CD8-positive, alpha-beta memory T cell (primary cell): ENCODE measurements at regions not wholly inside any gene's neighbourhood (a gene's known extent, or its start where the extent isn't known, plus 50 kb on each side); places are given as distances from the start of the nearest gene placed in this dataset.

Source experiments
- CTCF ChIA-PET: fragments of 350-600 bp; sonication (Branson Sonifier 250); formaldehyde crosslinking; loops from one replicate; lab custom pipeline; 2021; ENCODE audit warnings: antibody characterized with exemption; lab: Charles Lee
- POLR2A ChIA-PET: fragments of 350-600 bp; sonication (Branson Sonifier 250); formaldehyde crosslinking; loops from one replicate; lab custom pipeline; 2021; ENCODE audit warnings: antibody characterized with exemption; lab: Charles Lee
- DNase-seq, 5 donors: peaks; one replicate each; pipeline versions ENCODE4 v3.0.0 to v3.0.0-alpha.2; 2020 to 2022; ENCODE audit warnings: mixed read lengths in 1 of 5
- H3K27ac ChIP-seq: one replicate; pipeline ENCODE4 v1.7.0; 2013; ENCODE audit warnings: low read depth, mild to moderate bottlenecking, low read length, moderate library complexity
- H3K27me3 ChIP-seq: 2 replicates; pipeline ENCODE4 v1.7.0; 2013; ENCODE audit warnings: low read length, mild to moderate bottlenecking; ENCODE audit not compliant: insufficient read depth, poor library complexity, severe bottlenecking
- H3K36me3 ChIP-seq: 2 replicates; pipeline ENCODE4 v1.7.0; 2013; ENCODE audit warnings: mild to moderate bottlenecking, low read length, moderate library complexity; ENCODE audit not compliant: insufficient read depth
- H3K4me1 ChIP-seq: 2 replicates; pipeline ENCODE4 v1.7.0; 2013; ENCODE audit warnings: mild to moderate bottlenecking, low read length, moderate library complexity; ENCODE audit not compliant: insufficient read depth
- H3K4me3 ChIP-seq: 2 replicates; pipeline ENCODE4 v1.7.0; 2013; ENCODE audit warnings: mild to moderate bottlenecking, low read length
- H3K9me3 ChIP-seq: 2 replicates; pipeline ENCODE4 v1.7.0; 2013; ENCODE audit warnings: mild to moderate bottlenecking, low read length
- H3K27ac Mint-ChIP-seq, 8 donors: one replicate each; pipeline ENCODE4 v1.8.0; 2020 to 2021; ENCODE audit warnings: mixed read lengths in 8 of 8, mild to moderate bottlenecking in 6 of 8, inconsistent platforms in 3 of 8, moderate library complexity in 3 of 8
- H3K27me3 Mint-ChIP-seq, 2 donors: one replicate each; pipeline ENCODE4 v1.8.0; 2020 to 2021; ENCODE audit warnings: mixed read lengths in 2 of 2, mild to moderate bottlenecking in 1 of 2, moderate library complexity in 1 of 2
- H3K36me3 Mint-ChIP-seq, 3 donors: one replicate each; pipeline ENCODE4 v1.8.0; 2020 to 2021; ENCODE audit warnings: mixed read lengths in 3 of 3, inconsistent platforms in 1 of 3, mild to moderate bottlenecking in 1 of 3
- H3K4me1 Mint-ChIP-seq, 3 donors: one replicate each; pipeline ENCODE4 v1.8.0; 2020 to 2021; ENCODE audit warnings: mixed read lengths in 3 of 3, inconsistent platforms in 1 of 3, mild to moderate bottlenecking in 1 of 3
- H3K4me3 Mint-ChIP-seq, 7 donors: one replicate each; pipeline ENCODE4 v1.8.0; 2020 to 2021; ENCODE audit warnings: mixed read lengths in 7 of 7, mild to moderate bottlenecking in 6 of 7, moderate library complexity in 4 of 7, inconsistent platforms in 2 of 7
- H3K9me3 Mint-ChIP-seq, 5 donors: one replicate each; pipeline ENCODE4 v1.8.0; 2020 to 2022; ENCODE audit warnings: mixed read lengths in 5 of 5, mild to moderate bottlenecking in 3 of 5, moderate library complexity in 2 of 5, inconsistent platforms in 1 of 5

GRCh38 chr16:35753559-35754390 is 2294.4 kb downstream of the TP53TG3F start:
- Histone ChIP-seq H3K4me3 (no peak overlapping the region), H3K4me1 (no peaks in the 10 kb centered on the region), H3K36me3 (no peaks in the 10 kb centered on the region), H3K27ac (no peak overlapping the region), H3K27me3 (no peaks in the 10 kb centered on the region), H3K9me3 (no peaks in the 10 kb centered on the region)
- no peak overlapping the region for H3K4me3 Mint-ChIP-seq
- H3K4me1 Mint-ChIP-seq = no peaks in the 10 kb centered on the region
- ChIA-PET POLR2A (no interaction called here), CTCF (no interaction called here)
- H3K36me3 Mint-ChIP-seq = no peaks in the 10 kb centered on the region
- H3K27ac Mint-ChIP-seq = no peak overlapping the region
- no peaks in the 10 kb centered on the region for H3K27me3 Mint-ChIP-seq
- peaks cover 12 to 39% (median 25%) of the 10 kb centered on the region in 5 donors for H3K9me3 Mint-ChIP-seq
- no peak for DNase-seq

DNA sequence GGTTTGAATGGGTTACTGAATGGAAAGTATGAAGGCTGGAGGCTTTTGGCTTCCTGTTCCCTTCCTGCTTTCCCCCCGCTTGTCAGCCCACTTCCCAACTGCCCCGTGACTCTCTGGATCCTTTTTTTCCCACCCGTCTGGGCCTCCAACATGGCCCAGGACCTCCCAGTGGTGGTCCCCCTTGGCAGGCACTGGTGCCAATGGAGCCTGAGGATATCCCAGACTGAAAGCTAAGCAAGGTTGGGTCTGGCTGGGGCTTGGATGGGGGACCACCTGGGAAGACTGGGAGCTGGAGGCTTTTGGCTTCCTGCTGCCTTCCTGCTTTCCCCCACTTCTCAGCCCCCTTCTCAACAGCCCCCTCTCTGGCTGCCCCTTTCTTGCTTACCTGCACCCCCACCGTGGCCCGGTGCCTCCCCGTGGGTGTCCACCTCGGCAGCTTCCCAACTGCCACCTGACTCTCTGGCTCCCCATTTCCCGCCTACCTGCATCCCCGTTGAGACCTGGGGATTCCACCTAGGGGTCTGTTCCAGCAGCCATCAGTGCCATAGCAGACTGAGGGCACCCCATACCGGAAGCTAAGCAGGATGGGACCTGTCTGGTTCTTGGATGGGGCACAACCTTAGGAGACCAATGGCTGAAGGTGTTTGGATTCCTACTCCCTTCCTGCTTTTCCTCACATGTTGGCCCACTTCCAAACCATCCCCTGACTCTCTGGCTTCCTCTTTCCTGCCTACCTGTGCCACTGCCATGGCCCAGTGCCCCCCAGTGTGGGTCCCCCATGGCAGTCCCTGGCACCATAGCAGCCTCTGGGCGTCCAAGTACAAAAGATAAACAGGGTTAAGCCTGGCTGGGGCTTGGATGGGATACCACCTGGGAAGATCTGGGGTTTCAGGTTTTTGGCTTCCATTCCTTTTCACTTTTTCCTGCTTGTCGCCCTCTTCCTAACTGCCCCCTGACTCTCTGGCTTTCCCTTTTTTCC is 2295.3 kb downstream of the TP53TG3F start:
- CTCF ChIA-PET = no interaction called here
- no peaks in the 10 kb centered on the region for H3K9me3 ChIP-seq
- no peak for DNase-seq
- Mint-ChIP-seq H3K27ac (no peak overlapping the region), H3K27me3 (no peaks in the 10 kb centered on the region), H3K36me3 (no peaks in the 10 kb centered on the region), H3K4me3 (no peak overlapping the region), H3K4me1 (no peaks in the 10 kb centered on the region), H3K9me3 (peaks cover 12 to 43% (median 30%) of the 10 kb centered on the region in 5 donors)
- H3K27ac ChIP-seq = no peak overlapping the region
- no peaks in the 10 kb centered on the region for H3K36me3 ChIP-seq
- POLR2A ChIA-PET = no interaction called here
- H3K4me3 ChIP-seq = no peak overlapping the region
- no peaks in the 10 kb centered on the region for H3K27me3 ChIP-seq
- H3K4me1 ChIP-seq = no peaks in the 10 kb centered on the region

DNA sequence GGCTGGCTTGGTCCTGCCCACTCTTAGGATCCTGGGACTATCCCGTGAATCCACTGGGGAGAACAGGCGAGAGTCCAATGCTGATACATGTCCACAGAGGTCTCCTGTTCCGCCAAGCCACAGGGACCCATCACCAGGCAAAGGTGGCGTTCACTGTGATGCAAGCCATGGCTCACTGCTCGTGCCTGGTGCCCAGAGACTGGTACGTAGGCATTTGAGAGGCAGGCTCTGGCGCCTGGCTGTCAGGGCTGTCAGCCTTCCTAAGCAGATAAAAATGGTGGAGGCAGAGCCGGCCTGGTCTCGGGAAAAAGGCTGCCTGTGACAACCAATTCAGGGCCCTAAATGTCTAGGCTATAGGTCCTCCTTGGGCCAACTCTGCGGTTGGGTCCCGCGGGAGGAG is 2329.0 kb downstream of the TP53TG3F start:
- peaks cover 0 to 1% of the 10 kb centered on the region in 2 donors for H3K27me3 Mint-ChIP-seq
- H3K9me3 ChIP-seq = peaks cover 5% of the 10 kb centered on the region
- ChIA-PET POLR2A (no interaction called here), CTCF (no interaction called here)
- peaks cover 20 to 54% (median 35%) of the 10 kb centered on the region in 5 donors for H3K9me3 Mint-ChIP-seq
- no peak overlapping the region for H3K4me3 Mint-ChIP-seq
- H3K27ac Mint-ChIP-seq = no peak overlapping the region
- no peak for DNase-seq
- no peaks in the 10 kb centered on the region for H3K4me1 Mint-ChIP-seq
- no peaks in the 10 kb centered on the region for H3K36me3 Mint-ChIP-seq
- no peaks in the 10 kb centered on the region for H3K27me3 ChIP-seq
- no peak overlapping the region for H3K4me3 ChIP-seq
- H3K27ac ChIP-seq = no peak overlapping the region
- no peaks in the 10 kb centered on the region for H3K4me1 ChIP-seq
- H3K36me3 ChIP-seq = no peaks in the 10 kb centered on the region

- Histone ChIP-seq H3K9me3 (peaks cover 5% of the 10 kb centered on the region), H3K4me3 (no peak overlapping the region), H3K27ac (no peak overlapping the region), H3K36me3 (no peaks in the 10 kb centered on the region), H3K27me3 (no peaks in the 10 kb centered on the region), H3K4me1 (no peaks in the 10 kb centered on the region)
- Mint-ChIP-seq H3K27ac (no peak overlapping the region), H3K4me3 (no peak overlapping the region), H3K27me3 (peaks cover 0 to 1% of the 10 kb centered on the region in 2 donors), H3K4me1 (no peaks in the 10 kb centered on the region), H3K36me3 (peaks cover 0 to 2% (median 0%) of the 10 kb centered on the region in 3 donors), H3K9me3 (peaks cover 13 to 57% (median 26%) of the 10 kb centered on the region in 5 donors)
- no peak for DNase-seq
- POLR2A ChIA-PET = no interaction called here
- CTCF ChIA-PET = no interaction called here
Observed at GRCh38 chr16:35792516-35793285, 2333.3 kb downstream of the TP53TG3F start.

DNA sequence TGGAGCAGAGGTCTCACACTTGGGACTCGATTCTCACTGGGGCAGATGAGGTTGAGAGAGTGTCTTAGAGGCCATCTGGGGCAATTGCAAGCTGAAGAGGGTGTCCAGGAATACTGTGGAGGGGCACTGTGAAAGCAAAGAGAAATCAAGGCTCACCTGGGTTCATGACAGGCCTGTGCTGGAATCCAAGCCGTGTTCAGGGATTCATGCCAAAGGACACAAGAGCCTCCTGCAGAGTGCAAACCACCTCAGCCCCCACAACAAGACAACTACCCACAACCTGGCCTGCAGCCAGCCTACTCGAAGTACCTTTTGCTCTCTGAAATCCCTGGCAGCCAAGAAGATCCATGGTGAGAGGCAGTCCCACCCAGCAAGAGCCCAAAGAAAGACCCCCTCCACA is 2334.2 kb downstream of the TP53TG3F start:
- no peaks in the 10 kb centered on the region for H3K4me1 ChIP-seq
- no peak overlapping the region for H3K27ac ChIP-seq
- Mint-ChIP-seq H3K27ac (no peak overlapping the region), H3K36me3 (peaks cover 0 to 2% (median 0%) of the 10 kb centered on the region in 3 donors), H3K4me1 (no peaks in the 10 kb centered on the region), H3K27me3 (no peaks in the 10 kb centered on the region), H3K9me3 (peaks cover 13 to 54% (median 28%) of the 10 kb centered on the region in 5 donors), H3K4me3 (no peak overlapping the region)
- H3K36me3 ChIP-seq = no peaks in the 10 kb centered on the region
- no peak overlapping the region for H3K4me3 ChIP-seq
- H3K27me3 ChIP-seq = no peaks in the 10 kb centered on the region
- ChIA-PET CTCF (no interaction called here), POLR2A (no interaction called here)
- no peak for DNase-seq
- H3K9me3 ChIP-seq = peaks cover 5% of the 10 kb centered on the region

DNA sequence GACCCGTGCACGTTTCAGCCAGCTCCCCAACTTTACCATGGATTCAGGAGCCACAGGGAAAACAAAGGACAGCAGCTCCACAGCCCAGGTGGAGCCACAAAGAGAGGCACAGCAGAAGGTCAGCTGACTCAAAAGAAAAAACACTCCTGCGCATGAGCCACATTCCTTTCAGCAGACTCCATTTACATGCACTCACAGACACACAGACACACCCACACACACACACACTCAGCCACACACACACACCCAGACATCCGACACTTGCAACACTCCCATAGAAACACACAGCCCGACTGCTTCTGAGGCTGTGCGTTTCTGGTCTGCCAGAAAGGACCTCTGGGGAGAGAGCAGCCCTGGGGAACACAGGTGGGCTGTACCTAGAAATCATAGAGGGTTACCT is 2335.5 kb downstream of the TP53TG3F start:
- CTCF ChIA-PET = no interaction called here
- H3K4me1 ChIP-seq = no peaks in the 10 kb centered on the region
- no peaks in the 10 kb centered on the region for H3K9me3 ChIP-seq
- no peaks in the 10 kb centered on the region for H3K36me3 ChIP-seq
- H3K9me3 Mint-ChIP-seq = peaks cover 13 to 51% (median 24%) of the 10 kb centered on the region in 5 donors
- no peak overlapping the region for H3K27ac ChIP-seq
- POLR2A ChIA-PET = no interaction called here
- H3K4me1 Mint-ChIP-seq = peaks cover 0 to 2% (median 0%) of the 10 kb centered on the region in 3 donors
- DNase-seq = no peak
- H3K4me3 Mint-ChIP-seq = no peak overlapping the region
- H3K36me3 Mint-ChIP-seq = peaks cover 0 to 2% (median 0%) of the 10 kb centered on the region in 3 donors
- no peak overlapping the region for H3K27ac Mint-ChIP-seq
- H3K27me3 ChIP-seq = no peaks in the 10 kb centered on the region
- no peaks in the 10 kb centered on the region for H3K27me3 Mint-ChIP-seq
- H3K4me3 ChIP-seq = no peak overlapping the region

- Histone ChIP-seq H3K27me3 (no peaks in the 10 kb centered on the region), H3K4me1 (no peaks in the 10 kb centered on the region), H3K4me3 (no peak overlapping the region), H3K36me3 (no peaks in the 10 kb centered on the region), H3K27ac (no peak overlapping the region), H3K9me3 (no peaks in the 10 kb centered on the region)
- DNase-seq = no peak
- Mint-ChIP-seq H3K4me1 (peaks cover 0 to 2% (median 0%) of the 10 kb centered on the region in 3 donors), H3K4me3 (no peak overlapping the region), H3K27me3 (no peaks in the 10 kb centered on the region), H3K9me3 (peaks cover 13 to 53% (median 24%) of the 10 kb centered on the region in 5 donors), H3K36me3 (peaks cover 0 to 2% (median 0%) of the 10 kb centered on the region in 3 donors), H3K27ac (peak overlapping the region in 1 of 8 donors; percentile 51)
- ChIA-PET POLR2A (no interaction called here), CTCF (no interaction called here)
Observed at GRCh38 chr16:35795361-35796029, 2336.1 kb downstream of the TP53TG3F start.
